ENCODE measurements at regions not wholly inside any gene's neighbourhood (a gene's known extent, or its start where the extent isn't known, plus 50 kb on each side); places are given as distances from the start of the nearest gene placed in this dataset.

DNA sequence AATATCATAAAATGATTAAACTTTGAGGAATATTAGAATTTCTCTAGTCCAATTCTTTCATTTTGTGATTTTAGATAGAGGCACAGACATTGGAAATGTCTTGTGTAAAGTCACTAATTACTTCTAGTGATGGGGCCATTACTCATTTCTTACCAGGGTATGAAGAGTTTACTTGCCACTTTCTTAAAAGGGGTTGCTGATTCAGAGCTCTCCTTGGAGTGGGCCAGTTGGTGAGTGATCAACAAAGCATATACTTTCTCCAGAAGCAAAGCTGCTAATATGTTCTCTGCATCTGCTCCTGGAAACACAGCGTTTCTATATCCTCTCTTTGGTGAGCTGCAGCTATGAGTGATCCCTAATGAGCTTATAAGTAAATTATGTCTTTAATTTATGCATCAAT, 408.9 kb upstream of the LRATD1 start:
- TF ChIP-seq CTCF (IDR thresholded peaks at IDR 0.05; ENCODE audit: low read depth, low read length) = no peak
- no peak overlapping the region for H3K4me3 ChIP-seq (ENCODE audit: low read depth, low read length)
- DNase-seq (ENCODE audit: low read depth, low spot score) = no peak
- in situ Hi-C loops (cut with HindIII; ENCODE audit: low sequenced_read_pairs) = no loop called here

DNA sequence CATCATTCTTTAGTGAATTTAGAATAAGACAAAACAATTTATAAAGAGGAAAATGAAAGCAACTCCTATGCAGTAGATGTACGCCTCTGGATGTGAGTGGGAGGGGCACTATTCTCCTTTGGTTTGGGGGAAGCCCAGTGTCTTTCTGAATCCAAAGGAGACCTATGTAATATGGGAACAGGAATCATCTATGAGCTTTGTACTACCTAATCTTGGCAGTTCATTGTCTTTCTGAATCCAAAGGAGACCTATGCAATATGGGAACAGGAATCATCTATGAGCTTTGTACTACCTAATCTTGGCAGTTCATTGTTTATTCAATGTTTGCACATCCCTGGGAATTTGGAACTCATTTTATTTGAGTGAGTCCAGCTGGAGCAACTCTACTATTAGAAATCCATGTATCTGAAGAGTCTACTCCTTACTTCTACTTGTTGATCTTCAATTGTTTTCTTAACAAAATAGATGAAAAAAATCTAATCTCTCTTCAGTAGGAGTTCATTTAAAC, 401.1 kb upstream of the LRATD1 start:
- TF ChIP-seq CTCF (IDR thresholded peaks at IDR 0.05; ENCODE audit: low read depth, low read length) = no peak
- H3K4me3 ChIP-seq (ENCODE audit: low read depth, low read length) = no peak overlapping the region
- no peak for DNase-seq (ENCODE audit: low read depth, low spot score)
- in situ Hi-C loops (cut with HindIII; ENCODE audit: low sequenced_read_pairs) = no loop called here

DNA sequence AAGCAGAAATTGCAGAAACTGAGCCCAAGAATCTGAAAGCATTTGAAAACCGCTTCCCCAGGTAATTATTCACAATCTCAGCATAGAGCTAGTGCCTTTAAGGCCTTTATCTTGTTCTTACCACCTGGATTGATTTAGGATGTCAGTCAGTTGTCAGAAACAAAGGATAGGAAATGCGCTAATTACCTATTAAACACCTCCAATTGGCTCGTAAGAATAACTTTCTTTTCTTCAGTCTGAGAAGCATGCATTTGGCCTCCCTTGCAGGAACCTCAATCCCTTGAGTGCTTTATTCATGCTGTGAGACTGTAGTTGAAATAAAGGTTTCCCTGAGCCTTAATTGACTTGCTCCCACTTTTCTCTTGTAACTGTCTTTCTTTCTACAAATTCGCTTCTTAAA, 400.3 kb upstream of the LRATD1 start:
- no peak overlapping the region for H3K4me3 ChIP-seq (ENCODE audit: low read depth, low read length)
- in situ Hi-C loops (cut with HindIII; ENCODE audit: low sequenced_read_pairs) = no loop called here
- TF ChIP-seq CTCF (IDR thresholded peaks at IDR 0.05; ENCODE audit: low read depth, low read length) = no peak
- DNase-seq (ENCODE audit: low read depth, low spot score) = no peak

DNA sequence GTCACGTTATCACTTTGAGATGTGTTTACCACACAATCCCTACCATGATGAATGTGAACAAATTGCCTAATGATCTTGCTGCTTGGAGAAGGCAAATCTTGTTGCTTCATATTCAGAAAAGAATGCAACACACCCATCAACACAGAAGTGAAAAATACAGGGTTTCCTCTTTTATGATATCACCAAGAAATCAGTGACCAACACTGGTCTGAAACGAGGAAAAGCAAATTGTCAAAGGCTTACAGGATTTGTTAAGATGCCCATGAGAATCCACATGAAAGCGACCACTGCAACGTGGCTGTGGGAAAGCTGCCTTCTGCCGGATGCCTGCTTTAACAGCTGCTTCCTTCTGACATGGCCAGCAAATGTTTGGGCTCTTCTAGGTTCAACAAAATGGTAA, 397.6 kb upstream of the LRATD1 start:
- DNase-seq (ENCODE audit: low read depth, low spot score) = no peak
- in situ Hi-C loops (cut with HindIII; ENCODE audit: low sequenced_read_pairs) = no loop called here
- H3K4me3 ChIP-seq (ENCODE audit: low read depth, low read length) = no peak overlapping the region
- no peak for TF ChIP-seq CTCF (IDR thresholded peaks at IDR 0.05; ENCODE audit: low read depth, low read length)

- TF ChIP-seq CTCF (IDR thresholded peaks at IDR 0.05; ENCODE audit: low read depth, low read length) = no peak
- no peak overlapping the region for H3K4me3 ChIP-seq (ENCODE audit: low read depth, low read length)
- in situ Hi-C loops (cut with HindIII; ENCODE audit: low sequenced_read_pairs) = no loop called here
- DNase-seq (ENCODE audit: low read depth, low spot score) = no peak
Observed at GRCh38 chr2:14235667-14236066, 396.9 kb upstream of the LRATD1 start.

- no peak for DNase-seq (ENCODE audit: low read depth, low spot score)
- in situ Hi-C loops (cut with HindIII; ENCODE audit: low sequenced_read_pairs) = no loop called here
- H3K4me3 ChIP-seq (ENCODE audit: low read depth, low read length) = no peak overlapping the region
- TF ChIP-seq CTCF (IDR thresholded peaks at IDR 0.05; ENCODE audit: low read depth, low read length) = no peak
Observed at GRCh38 chr2:14237902-14238301, 394.6 kb upstream of the LRATD1 start.

DNA sequence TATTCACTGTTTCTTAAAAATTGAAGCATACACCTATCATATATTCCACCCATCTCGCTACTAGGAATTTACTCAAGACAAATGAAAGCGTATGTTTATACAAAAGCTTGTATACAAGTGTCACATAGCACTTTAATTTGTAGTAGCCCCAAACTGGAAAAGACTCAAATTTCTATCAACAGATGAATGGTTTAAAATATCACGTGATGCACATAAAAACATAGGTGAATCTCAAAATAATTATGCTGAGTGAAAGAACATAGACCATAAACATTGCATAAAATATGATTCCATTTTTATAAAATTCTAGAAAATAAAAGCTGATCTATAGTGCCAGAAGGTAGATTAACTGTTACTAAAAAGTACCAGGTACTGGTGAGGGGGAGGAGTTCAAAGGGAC, 392.9 kb upstream of the LRATD1 start:
- in situ Hi-C loops (cut with HindIII; ENCODE audit: low sequenced_read_pairs) = no loop called here
- no peak for DNase-seq (ENCODE audit: low read depth, low spot score)
- no peak for TF ChIP-seq CTCF (IDR thresholded peaks at IDR 0.05; ENCODE audit: low read depth, low read length)
- no peak overlapping the region for H3K4me3 ChIP-seq (ENCODE audit: low read depth, low read length)

All from astrocyte of the spinal cord (primary cell).